ENCODE measurements at regions not wholly inside any gene's neighbourhood (a gene's known extent, or its start where the extent isn't known, plus 50 kb on each side); places are given as distances from the start of the nearest gene placed in this dataset.

DNA sequence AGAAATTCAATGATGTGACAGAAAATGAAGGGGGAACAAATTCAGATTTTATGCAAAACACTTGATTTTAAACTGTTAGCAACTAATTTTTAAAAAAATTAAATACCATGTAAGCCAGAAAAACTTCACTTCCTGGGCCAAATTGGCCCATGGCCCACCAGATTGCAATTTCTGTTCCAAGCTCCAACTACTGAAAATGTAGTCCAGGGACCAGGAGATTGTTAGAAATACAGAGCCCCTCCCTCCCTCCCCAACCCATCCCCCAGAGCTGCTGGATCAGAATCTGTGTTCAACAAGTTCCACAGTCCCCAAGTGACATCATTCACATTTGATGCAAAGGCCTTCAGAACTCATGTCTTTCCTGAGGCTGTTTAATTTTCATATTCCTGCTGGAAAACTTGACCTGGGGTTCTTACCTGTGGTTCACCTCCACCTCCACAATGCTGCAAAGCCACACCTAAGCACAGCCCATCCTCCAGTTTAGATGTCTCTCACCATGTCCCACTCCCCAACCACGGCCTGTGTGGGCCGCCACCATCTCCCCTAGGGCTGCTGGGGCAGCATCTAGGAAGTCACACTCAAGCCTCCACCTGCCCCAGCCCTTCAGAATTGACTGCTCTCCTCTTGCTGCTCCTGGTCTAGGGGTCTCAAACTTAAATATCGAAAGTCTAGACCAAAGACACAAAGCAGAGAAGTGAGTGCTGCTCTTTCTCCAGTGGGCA is 482.0 kb downstream of the UQCRFS1 start (continued):
- TF ChIP-seq, protein P1, sequence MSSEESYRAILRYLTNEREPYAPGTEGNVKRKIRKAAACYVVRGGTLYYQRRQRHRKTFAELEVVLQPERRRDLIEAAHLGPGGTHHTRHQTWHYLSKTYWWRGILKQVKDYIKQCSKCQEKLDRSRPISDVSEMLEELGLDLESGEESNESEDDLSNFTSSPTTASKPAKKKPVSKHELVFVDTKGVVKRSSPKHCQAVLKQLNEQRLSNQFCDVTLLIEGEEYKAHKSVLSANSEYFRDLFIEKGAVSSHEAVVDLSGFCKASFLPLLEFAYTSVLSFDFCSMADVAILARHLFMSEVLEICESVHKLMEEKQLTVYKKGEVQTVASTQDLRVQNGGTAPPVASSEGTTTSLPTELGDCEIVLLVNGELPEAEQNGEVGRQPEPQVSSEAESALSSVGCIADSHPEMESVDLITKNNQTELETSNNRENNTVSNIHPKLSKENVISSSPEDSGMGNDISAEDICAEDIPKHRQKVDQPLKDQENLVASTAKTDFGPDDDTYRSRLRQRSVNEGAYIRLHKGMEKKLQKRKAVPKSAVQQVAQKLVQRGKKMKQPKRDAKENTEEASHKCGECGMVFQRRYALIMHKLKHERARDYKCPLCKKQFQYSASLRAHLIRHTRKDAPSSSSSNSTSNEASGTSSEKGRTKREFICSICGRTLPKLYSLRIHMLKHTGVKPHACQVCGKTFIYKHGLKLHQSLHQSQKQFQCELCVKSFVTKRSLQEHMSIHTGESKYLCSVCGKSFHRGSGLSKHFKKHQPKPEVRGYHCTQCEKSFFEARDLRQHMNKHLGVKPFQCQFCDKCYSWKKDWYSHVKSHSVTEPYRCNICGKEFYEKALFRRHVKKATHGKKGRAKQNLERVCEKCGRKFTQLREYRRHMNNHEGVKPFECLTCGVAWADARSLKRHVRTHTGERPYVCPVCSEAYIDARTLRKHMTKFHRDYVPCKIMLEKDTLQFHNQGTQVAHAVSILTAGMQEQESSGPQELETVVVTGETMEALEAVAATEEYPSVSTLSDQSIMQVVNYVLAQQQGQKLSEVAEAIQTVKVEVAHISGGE (CRISPR knock-in tag; IDR thresholded peaks at IDR 0.05) = no peak
- TF ChIP-seq, protein P2, sequence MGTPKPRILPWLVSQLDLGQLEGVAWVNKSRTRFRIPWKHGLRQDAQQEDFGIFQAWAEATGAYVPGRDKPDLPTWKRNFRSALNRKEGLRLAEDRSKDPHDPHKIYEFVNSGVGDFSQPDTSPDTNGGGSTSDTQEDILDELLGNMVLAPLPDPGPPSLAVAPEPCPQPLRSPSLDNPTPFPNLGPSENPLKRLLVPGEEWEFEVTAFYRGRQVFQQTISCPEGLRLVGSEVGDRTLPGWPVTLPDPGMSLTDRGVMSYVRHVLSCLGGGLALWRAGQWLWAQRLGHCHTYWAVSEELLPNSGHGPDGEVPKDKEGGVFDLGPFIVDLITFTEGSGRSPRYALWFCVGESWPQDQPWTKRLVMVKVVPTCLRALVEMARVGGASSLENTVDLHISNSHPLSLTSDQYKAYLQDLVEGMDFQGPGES (IDR thresholded peaks at IDR 0.05) = no peak
- no peak for TF ChIP-seq BMI1 (IDR thresholded peaks at IDR 0.05; ENCODE audit: borderline replicate concordance)
- no peak for TF ChIP-seq CREM (IDR thresholded peaks at IDR 0.05; ENCODE audit: low read depth)

DNA sequence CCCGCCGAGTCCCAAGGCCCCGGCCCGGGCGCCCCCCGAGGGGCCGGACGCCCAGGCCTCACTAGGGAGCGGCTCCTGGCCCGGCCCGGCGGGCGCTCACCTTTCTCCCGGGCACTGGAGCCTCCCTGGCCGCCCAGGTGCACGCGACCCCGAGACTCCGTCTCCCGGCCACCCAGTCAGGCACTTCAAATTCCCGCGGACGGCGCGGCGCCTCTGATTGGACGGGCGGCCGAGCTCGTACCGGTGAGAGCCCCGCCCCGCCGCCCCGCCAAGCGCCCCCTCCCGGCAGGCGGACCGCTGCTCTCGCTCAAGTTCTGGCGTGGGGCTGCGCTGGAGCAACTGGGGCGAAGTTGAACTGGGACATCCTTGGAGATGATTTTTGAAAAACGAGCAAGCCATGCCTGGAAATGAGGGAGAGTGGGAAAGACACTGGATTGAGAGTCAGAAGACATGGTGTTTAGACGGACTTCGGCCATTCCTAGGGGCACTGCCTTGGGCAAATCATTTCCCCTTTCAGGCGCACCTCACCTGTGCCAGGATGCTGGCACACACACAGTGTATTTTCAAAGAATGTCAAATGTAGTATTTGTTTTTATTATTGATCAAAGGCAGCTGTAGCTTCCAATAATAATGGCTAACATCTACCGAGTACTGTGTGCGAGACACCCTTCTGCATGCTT is 485.3 kb downstream of the UQCRFS1 start:
- Histone ChIP-seq H2AFZ (ENCODE audit: control insufficient read depth, low read depth, low read length) (no peak overlapping the region), H3K36me3 (ENCODE audit: control insufficient read depth in 2 of 2, insufficient read depth in 2 of 2, low read length in 1 of 2) (no peaks in the 10 kb centered on the region), H3K27ac (ENCODE audit: control insufficient read depth, insufficient read depth) (no peak overlapping the region), H3K9ac (ENCODE audit: control insufficient read depth, insufficient read depth, low read length) (no peak overlapping the region), H3K27me3 (replicated peaks in 1 of 2; ENCODE audit: control insufficient read depth in 2 of 2, insufficient read depth in 2 of 2, low read length in 1 of 2) (no peaks in the 10 kb centered on the region), H3K4me2 (ENCODE audit: control insufficient read depth, insufficient read depth) (no peak overlapping the region), H3K4me3 (no peak overlapping the region), H3K9me3 (replicated peaks; ENCODE audit: control insufficient read depth, insufficient read depth, low read length) (no peaks in the 10 kb centered on the region), H3K4me1 (ENCODE audit: control insufficient read depth, insufficient read depth, low read length) (no peaks in the 10 kb centered on the region), H3K79me2 (ENCODE audit: control insufficient read depth, insufficient read depth, low read length) (no peaks in the 10 kb centered on the region), H4K20me1 (ENCODE audit: control insufficient read depth, insufficient read depth) (no peaks in the 10 kb centered on the region)
- no TSS peak for BruUV-seq (replicated peaks)
- ATAC-seq (no peak), DNase-seq (ENCODE audit: low read depth, low spot score) (no peak), FAIRE-seq (no peak)
- 66% methylated on average over 23 of the region's 49 CpGs for WGBS (ENCODE audit: insufficient coverage, insufficient replicate concordance, low lambda C conversion rate, missing lambda C conversion rate)
- ChIA-PET CTCF (interaction anchor here (0.6 kb wide), 1 partner anchor 9 kb away, joined by 3 read pairs; no protein-coding TSS in a partner anchor), SMC1A (ENCODE audit: uncharacterized antibody, unreplicated experiment) (no interaction called here), POLR2A (no interaction called here), RAD21 (ENCODE audit: unreplicated experiment) (no interaction called here)
- intact Hi-C loops (cut with micrococcal nuclease; ENCODE audit: unreplicated experiment) = no loop called here
- in situ Hi-C loops (cut with MboI) = no loop called here
- TF ChIP-seq, protein P3, sequence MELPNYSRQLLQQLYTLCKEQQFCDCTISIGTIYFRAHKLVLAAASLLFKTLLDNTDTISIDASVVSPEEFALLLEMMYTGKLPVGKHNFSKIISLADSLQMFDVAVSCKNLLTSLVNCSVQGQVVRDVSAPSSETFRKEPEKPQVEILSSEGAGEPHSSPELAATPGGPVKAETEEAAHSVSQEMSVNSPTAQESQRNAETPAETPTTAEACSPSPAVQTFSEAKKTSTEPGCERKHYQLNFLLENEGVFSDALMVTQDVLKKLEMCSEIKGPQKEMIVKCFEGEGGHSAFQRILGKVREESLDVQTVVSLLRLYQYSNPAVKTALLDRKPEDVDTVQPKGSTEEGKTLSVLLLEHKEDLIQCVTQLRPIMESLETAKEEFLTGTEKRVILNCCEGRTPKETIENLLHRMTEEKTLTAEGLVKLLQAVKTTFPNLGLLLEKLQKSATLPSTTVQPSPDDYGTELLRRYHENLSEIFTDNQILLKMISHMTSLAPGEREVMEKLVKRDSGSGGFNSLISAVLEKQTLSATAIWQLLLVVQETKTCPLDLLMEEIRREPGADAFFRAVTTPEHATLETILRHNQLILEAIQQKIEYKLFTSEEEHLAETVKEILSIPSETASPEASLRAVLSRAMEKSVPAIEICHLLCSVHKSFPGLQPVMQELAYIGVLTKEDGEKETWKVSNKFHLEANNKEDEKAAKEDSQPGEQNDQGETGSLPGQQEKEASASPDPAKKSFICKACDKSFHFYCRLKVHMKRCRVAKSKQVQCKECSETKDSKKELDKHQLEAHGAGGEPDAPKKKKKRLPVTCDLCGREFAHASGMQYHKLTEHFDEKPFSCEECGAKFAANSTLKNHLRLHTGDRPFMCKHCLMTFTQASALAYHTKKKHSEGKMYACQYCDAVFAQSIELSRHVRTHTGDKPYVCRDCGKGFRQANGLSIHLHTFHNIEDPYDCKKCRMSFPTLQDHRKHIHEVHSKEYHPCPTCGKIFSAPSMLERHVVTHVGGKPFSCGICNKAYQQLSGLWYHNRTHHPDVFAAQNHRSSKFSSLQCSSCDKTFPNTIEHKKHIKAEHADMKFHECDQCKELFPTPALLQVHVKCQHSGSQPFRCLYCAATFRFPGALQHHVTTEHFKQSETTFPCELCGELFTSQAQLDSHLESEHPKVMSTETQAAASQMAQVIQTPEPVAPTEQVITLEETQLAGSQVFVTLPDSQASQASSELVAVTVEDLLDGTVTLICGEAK (IDR thresholded peaks at IDR 0.05; ENCODE audit: borderline replicate concordance) = no peak
- TF ChIP-seq LARP7 (IDR thresholded peaks at IDR 0.05) (no peak), ASH2L (IDR thresholded peaks at IDR 0.05; ENCODE audit: borderline replicate concordance, low read depth) (no peak), NBN (IDR thresholded peaks at IDR 0.05) (no peak), HCFC1 (IDR thresholded peaks at IDR 0.05; ENCODE audit: low read length) (no peak), PAX5 (IDR thresholded peaks at IDR 0.05; ENCODE audit: borderline replicate concordance, low read depth, low read length) (no peak), SRF (IDR thresholded peaks at IDR 0.05; ENCODE audit: low read depth in 2 of 2, low read length in 2 of 2) (no peak), GABPA (IDR thresholded peaks at IDR 0.05; ENCODE audit: low read depth) (no peak), SMC3 (IDR thresholded peaks at IDR 0.05; ENCODE audit: borderline replicate concordance, low read length) (no peak), SREBF1 (IDR thresholded peaks at IDR 0.05; ENCODE audit: low read length) (no peak), SP1 (IDR thresholded peaks at IDR 0.05; ENCODE audit: low read depth, low read length) (no peak)
